Naive thymus-derived CD4-positive, alpha-beta T cell (primary cell): ENCODE measurements at regions not wholly inside any gene's neighbourhood (a gene's known extent, or its start where the extent isn't known, plus 50 kb on each side); places are given as distances from the start of the nearest gene placed in this dataset.
A peak's percentile ranks its signal among the peaks of the same experiment; 100 is the strongest.
"Not testable (repeated sequence)": the region's sequence is repeated elsewhere in the genome, so short reads cannot be mapped to it uniquely, and the experiment has no call there.

Source experiments
- ATAC-seq: fragments of 150-1000 bp; cut with Tn5 transposase; 2 replicates; pipeline ENCODE4 v1.10.0; 2021; ENCODE audit warnings: mild to moderate bottlenecking, moderate library complexity
- CTCF ChIA-PET: fragments of 350-600 bp; sonication (Branson Sonifier 250); formaldehyde crosslinking; loops from one replicate; lab custom pipeline; 2021; ENCODE audit warnings: antibody characterized with exemption; lab: Charles Lee
- POLR2A ChIA-PET: fragments of 350-600 bp; sonication (Branson Sonifier 250); formaldehyde crosslinking; loops from one replicate; lab custom pipeline; 2021; ENCODE audit warnings: antibody characterized with exemption, inconsistent platforms; lab: Charles Lee
- DNase-seq, 9 donors: peaks; one replicate each; pipeline versions ENCODE4 v3.0.0 to v3.0.0-alpha.2; 2020 to 2022; ENCODE audit warnings: mixed read lengths in 1 of 9
- H3K27ac ChIP-seq: one replicate; pipeline ENCODE4 v1.7.0; 2013; ENCODE audit warnings: mild to moderate bottlenecking, low read depth, low read length, moderate library complexity
- H3K27me3 ChIP-seq, 2 donors: one replicate each; pipeline ENCODE4 v1.7.0; 2013; ENCODE audit warnings: low read length in 2 of 2, mild to moderate bottlenecking in 2 of 2, moderate library complexity in 2 of 2; ENCODE audit not compliant: control insufficient read depth in 2 of 2, insufficient read depth in 2 of 2
- H3K36me3 ChIP-seq, 3 experiments: 1 replicate in 2 of 3; 2 replicates in 1 of 3; pipeline ENCODE4 v1.7.0; 2013; ENCODE audit warnings: low read length in 3 of 3, mild to moderate bottlenecking in 3 of 3, moderate library complexity in 1 of 3; ENCODE audit not compliant: insufficient read depth in 3 of 3, control insufficient read depth in 2 of 3
- H3K4me1 ChIP-seq, 2 donors: one replicate each; pipeline ENCODE4 v1.7.0; 2013; ENCODE audit warnings: low read length in 2 of 2, mild to moderate bottlenecking in 2 of 2, moderate library complexity in 1 of 2; ENCODE audit not compliant: control insufficient read depth in 2 of 2, insufficient read depth in 2 of 2
- H3K4me3 ChIP-seq: 2 replicates; pipeline ENCODE4 v1.7.0; 2013; ENCODE audit warnings: mild to moderate bottlenecking, low read length
- H3K9me3 ChIP-seq, 3 experiments: 1 replicate in 2 of 3; 2 replicates in 1 of 3; pipeline ENCODE4 v1.7.0; 2013; ENCODE audit warnings: low read length in 3 of 3; ENCODE audit not compliant: control insufficient read depth in 2 of 3
- H3K27ac Mint-ChIP-seq, 9 donors: one replicate each; pipeline ENCODE4 v1.8.0; 2020 to 2022; ENCODE audit warnings: mixed read lengths in 9 of 9, mild to moderate bottlenecking in 8 of 9, moderate library complexity in 5 of 9, inconsistent platforms in 2 of 9
- H3K27me3 Mint-ChIP-seq, 5 donors: one replicate each; pipeline ENCODE4 v1.8.0; 2021 to 2022; ENCODE audit warnings: mixed read lengths in 5 of 5, mild to moderate bottlenecking in 1 of 5
- H3K36me3 Mint-ChIP-seq, 5 donors: one replicate each; pipeline ENCODE4 v1.8.0; 2020 to 2022; ENCODE audit warnings: mixed read lengths in 5 of 5, mild to moderate bottlenecking in 3 of 5, inconsistent platforms in 1 of 5
- H3K4me1 Mint-ChIP-seq, 7 donors: one replicate each; pipeline ENCODE4 v1.8.0; 2020 to 2022; ENCODE audit warnings: mixed read lengths in 7 of 7, mild to moderate bottlenecking in 3 of 7, inconsistent platforms in 1 of 7
- H3K4me3 Mint-ChIP-seq, 10 donors: one replicate each; pipeline ENCODE4 v1.8.0; 2020 to 2022; ENCODE audit warnings: mild to moderate bottlenecking in 10 of 10, mixed read lengths in 10 of 10, moderate library complexity in 6 of 10, inconsistent platforms in 2 of 10
- H3K9me3 Mint-ChIP-seq, 11 donors: one replicate each; pipeline ENCODE4 v1.8.0; 2020 to 2022; ENCODE audit warnings: mixed read lengths in 11 of 11, mild to moderate bottlenecking in 4 of 11, inconsistent platforms in 1 of 11, moderate library complexity in 1 of 11
- intact Hi-C, 2 donors: fragments of 100-400 bp; cut with micrococcal nuclease; formaldehyde crosslinking; loops; one replicate each; pipeline ENCODE4 v1.15.1; 2023

DNA sequence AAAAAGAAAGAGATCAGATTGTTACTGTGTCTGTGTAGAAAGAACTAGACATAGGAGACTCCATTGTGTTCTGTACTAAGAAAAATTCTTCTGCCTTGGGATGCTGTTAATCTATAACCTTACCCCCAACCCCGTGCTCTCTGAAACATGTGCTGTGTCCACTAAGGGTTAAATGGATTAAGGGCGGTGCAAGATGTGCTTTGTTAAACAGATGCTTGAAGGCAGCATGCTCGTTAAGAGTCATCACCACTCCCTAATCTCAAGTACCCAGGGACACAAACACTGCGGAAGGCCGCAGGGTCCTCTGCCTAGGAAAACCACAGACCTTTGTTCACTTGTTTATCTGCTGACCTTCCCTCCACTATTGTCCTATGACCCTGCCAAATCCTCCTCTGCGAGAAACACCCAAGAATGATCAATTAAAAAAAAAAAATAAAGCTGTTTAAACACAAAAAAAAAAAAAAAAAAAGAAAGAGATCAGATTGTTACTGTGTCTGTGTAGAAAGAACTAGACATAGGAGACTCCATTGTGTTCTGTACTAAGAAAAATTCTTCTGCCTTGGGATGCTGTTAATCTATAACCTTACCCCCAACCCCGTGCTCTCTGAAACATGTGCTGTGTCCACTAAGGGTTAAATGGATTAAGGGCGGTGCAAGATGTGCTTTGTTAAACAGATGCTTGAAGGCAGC, 58.6 kb downstream of the ANXA2R start:
- H3K27ac ChIP-seq, H3K4me1 ChIP-seq, H3K27me3 Mint-ChIP-seq, H3K27ac Mint-ChIP-seq, H3K9me3 ChIP-seq, H3K9me3 Mint-ChIP-seq, DNase-seq, intact Hi-C loops, H3K27me3 ChIP-seq, ATAC-seq, H3K4me3 Mint-ChIP-seq, H3K4me3 ChIP-seq: not testable (repeated sequence)
- POLR2A ChIA-PET, result interaction anchor here (0.6 to 2.6 kb wide), 3 partner anchors 11 to 503 kb away, joined by 3 to 19 read pairs (median 4); no protein-coding TSS in a partner anchor
- H3K36me3 Mint-ChIP-seq, result peaks cover 5 to 43% (median 30%) of the 10 kb centered on the region in 5 donors
- peaks cover 11 to 37% (median 30%) of the 10 kb centered on the region in 7 donors for H3K4me1 Mint-ChIP-seq
- CTCF ChIA-PET, result interaction anchor here (0.6 kb wide), 1 partner anchor 10 kb away, joined by 4 read pairs; no protein-coding TSS in a partner anchor
- peaks cover 0 to 12% (median 7%) of the 10 kb centered on the region in 3 experiments for H3K36me3 ChIP-seq

DNA sequence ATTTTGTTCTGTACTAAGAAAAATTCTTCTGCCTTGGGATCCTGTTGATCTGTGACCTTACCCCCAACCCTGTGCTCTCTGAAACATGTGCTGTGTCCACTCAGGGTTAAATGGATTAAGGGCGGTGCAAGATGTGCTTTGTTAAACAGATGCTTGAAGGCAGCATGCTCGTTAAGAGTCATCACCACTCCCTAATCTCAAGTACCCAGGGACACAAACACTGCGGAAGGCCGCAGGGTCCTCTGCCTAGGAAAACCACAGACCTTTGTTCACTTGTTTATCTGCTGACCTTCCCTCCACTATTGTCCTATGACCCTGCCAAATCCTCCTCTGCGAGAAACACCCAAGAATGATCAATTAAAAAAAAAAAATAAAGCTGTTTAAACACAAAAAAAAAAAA, 59.1 kb downstream of the ANXA2R start:
- H3K4me3 Mint-ChIP-seq, ATAC-seq, POLR2A ChIA-PET, H3K27me3 Mint-ChIP-seq, H3K4me1 ChIP-seq, H3K9me3 ChIP-seq, H3K27me3 ChIP-seq, DNase-seq, H3K9me3 Mint-ChIP-seq, H3K27ac Mint-ChIP-seq, H3K4me3 ChIP-seq, CTCF ChIA-PET, H3K27ac ChIP-seq, intact Hi-C loops: not testable (repeated sequence)
- Mint-ChIP-seq H3K4me1 (peaks cover 9 to 31% (median 25%) of the 10 kb centered on the region in 7 donors), H3K36me3 (peaks cover 5 to 38% (median 25%) of the 10 kb centered on the region in 5 donors)
- peaks cover 0 to 12% (median 7%) of the 10 kb centered on the region in 3 experiments for H3K36me3 ChIP-seq

DNA sequence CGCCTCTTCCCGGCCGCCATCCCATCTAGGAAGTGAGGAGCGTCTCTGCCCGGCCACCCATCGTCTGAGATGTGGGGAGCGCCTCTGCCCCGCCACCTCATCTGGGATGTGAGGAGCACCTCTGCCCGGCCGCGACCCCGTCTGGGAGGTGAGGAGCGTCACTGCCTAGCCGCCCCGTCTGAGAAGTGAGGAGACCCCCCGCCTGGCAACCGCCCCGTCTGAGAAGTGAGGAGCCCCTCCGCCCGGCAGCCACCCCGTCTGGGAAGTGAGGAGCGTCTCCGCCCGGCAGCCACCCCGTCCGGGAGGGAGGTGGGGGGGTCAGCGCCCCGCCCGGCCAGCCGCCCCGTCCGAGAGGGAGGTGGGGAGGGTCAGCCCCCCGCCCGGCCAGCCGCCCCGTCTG, 59.7 kb downstream of the ANXA2R start:
- POLR2A ChIA-PET, H3K27ac Mint-ChIP-seq, H3K27me3 ChIP-seq, intact Hi-C loops, H3K27ac ChIP-seq, H3K27me3 Mint-ChIP-seq, H3K4me3 Mint-ChIP-seq, H3K9me3 ChIP-seq, H3K4me1 ChIP-seq, DNase-seq, H3K9me3 Mint-ChIP-seq, H3K4me3 ChIP-seq, ATAC-seq, CTCF ChIA-PET: not testable (repeated sequence)
- H3K36me3 Mint-ChIP-seq, result peaks cover 4 to 35% (median 20%) of the 10 kb centered on the region in 5 donors
- H3K4me1 Mint-ChIP-seq, result peaks cover 3 to 25% (median 19%) of the 10 kb centered on the region in 7 donors
- peaks cover 0 to 10% (median 7%) of the 10 kb centered on the region in 3 experiments for H3K36me3 ChIP-seq

DNA sequence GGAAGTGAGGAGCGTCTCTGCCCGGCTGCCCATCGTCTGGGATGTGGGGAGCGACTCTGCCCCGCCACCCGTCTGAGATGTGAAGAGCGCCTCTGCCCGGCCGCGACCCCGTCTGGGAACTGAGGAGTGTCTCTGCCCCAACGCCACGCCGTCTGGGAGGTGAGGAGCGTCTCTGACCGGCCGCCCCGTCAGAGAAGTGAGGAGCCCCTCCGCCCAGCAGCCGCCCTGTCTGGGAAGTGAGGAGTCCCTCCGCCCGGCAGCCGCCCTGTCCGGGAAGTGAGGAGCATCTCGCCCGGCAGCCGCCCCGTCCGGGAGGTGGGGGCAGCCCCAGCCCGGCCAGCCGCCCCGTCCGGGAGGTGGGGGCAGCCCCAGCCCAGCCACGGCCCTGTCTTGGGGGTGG, 60.9 kb downstream of the ANXA2R start:
- H3K4me3 Mint-ChIP-seq, intact Hi-C loops, H3K4me3 ChIP-seq, H3K9me3 Mint-ChIP-seq, CTCF ChIA-PET, H3K27ac ChIP-seq, H3K4me1 ChIP-seq, H3K27me3 Mint-ChIP-seq, ATAC-seq, POLR2A ChIA-PET, H3K9me3 ChIP-seq, H3K27me3 ChIP-seq, DNase-seq, H3K36me3 ChIP-seq: not testable (repeated sequence)
- Mint-ChIP-seq H3K27ac (peak overlapping the region in 1 of 9 donors; percentile 12), H3K36me3 (peaks cover 4 to 32% (median 24%) of the 10 kb centered on the region in 5 donors), H3K4me1 (peaks cover 0 to 18% (median 10%) of the 10 kb centered on the region in 7 donors)

DNA sequence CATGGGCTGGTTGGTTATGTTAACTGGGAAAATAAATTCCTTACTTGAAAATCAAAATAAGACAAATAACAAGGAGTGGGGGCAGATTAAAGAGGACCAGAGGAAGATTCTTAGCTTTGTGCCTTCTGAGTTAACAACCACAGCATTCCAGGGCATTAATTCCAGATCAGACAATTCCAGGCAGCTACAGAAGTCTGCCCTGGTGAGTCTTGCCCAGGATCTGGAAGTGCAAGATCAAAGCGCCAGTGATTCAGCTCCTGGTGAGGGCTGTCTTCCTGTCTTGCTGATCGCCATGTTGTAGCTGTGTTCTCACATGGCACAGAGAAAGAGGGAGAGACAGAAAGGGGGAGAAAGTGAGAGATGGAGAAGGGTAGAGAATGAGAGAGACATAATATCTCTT, 65.6 kb downstream of the ANXA2R start:
- ATAC-seq (no peak), DNase-seq (no peak)
- Mint-ChIP-seq H3K4me3 (no peak overlapping the region), H3K36me3 (peaks cover 4 to 38% (median 21%) of the 10 kb centered on the region in 5 donors), H3K4me1 (peaks cover 0 to 5% (median 0%) of the 10 kb centered on the region in 7 donors), H3K9me3 (no peaks in the 10 kb centered on the region), H3K27ac (no peak overlapping the region), H3K27me3 (no peaks in the 10 kb centered on the region)
- Histone ChIP-seq H3K36me3 (peaks cover 0 to 7% (median 0%) of the 10 kb centered on the region in 3 experiments), H3K27me3 (no peaks in the 10 kb centered on the region), H3K9me3 (no peaks in the 10 kb centered on the region), H3K4me3 (no peak overlapping the region), H3K4me1 (no peaks in the 10 kb centered on the region), H3K27ac (no peak overlapping the region)
- ChIA-PET POLR2A (interaction anchor here (0.9 to 1.1 kb wide), 2 partner anchors 20 to 27 kb away, joined by 3 read pairs; no protein-coding TSS in a partner anchor), CTCF (interaction anchor here (0.5 to 0.7 kb wide), 2 partner anchors 14 to 62 kb away, joined by 3 to 5 read pairs; no protein-coding TSS in a partner anchor)
- intact Hi-C loops, result no loop called here

DNA sequence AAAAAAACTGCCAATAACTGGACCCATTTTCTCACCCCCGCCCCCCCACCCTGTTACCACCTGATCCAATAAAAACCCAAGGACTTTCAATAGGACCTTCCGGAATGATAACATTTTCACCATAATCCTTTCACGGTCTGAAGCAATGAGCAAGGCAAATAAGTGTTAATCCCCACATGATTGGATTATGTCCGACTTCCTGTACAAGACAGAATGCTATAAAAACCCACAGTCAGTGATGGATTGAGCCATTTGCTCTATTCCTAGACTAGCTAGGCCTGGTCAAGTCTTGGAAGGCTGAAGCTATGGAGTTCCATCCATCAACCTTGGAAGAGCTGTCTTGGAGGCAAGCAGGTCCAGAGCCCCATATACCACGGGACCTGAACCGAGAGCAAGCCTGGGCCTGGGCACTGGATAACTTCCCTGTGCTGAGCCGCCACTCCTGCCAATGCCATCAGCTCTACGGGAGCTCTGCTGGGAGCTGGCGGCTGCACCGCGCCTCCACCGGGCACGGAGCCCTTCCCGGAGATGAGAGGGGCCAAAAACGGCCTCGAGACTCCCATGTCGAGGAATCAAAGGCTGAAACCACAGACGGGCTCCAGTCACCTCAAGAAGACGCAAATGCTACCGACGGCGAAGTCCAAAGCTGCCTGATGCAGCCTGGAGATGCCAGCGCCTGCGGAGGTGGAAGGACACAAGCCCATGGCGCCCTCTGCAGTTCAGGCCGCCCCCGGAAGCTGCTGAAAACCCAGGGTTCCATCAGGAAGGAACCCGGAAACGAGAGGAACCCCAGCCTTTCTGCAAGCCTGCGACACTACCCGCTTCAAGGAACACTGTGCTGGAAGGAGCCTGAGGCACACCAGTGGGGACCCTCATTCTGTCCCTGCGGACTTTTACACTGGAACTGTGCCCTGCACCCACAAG, 69.2 kb downstream of the ANXA2R start:
- no peak overlapping the region for H3K27ac ChIP-seq
- CTCF ChIA-PET, result interaction anchor here (0.6 to 1.5 kb wide), 3 partner anchors 20 to 67 kb away, joined by 3 to 5 read pairs (median 5); no protein-coding TSS in a partner anchor
- no peak for DNase-seq
- Mint-ChIP-seq H3K4me1 (peaks cover 0 to 7% (median 5%) of the 10 kb centered on the region in 7 donors), H3K27me3 (no peaks in the 10 kb centered on the region), H3K27ac (peak overlapping the region in 2 of 9 donors; percentile 14 to 21), H3K4me3 (no peak overlapping the region), H3K9me3 (peaks cover 0 to 2% (median 0%) of the 10 kb centered on the region in 11 donors), H3K36me3 (peaks cover 4 to 37% (median 15%) of the 10 kb centered on the region in 5 donors)
- no peaks in the 10 kb centered on the region for H3K27me3 ChIP-seq
- intact Hi-C loops, result no loop called here
- peaks cover 0 to 6% of the 10 kb centered on the region in 2 donors for H3K4me1 ChIP-seq
- H3K9me3 ChIP-seq, result no peaks in the 10 kb centered on the region
- POLR2A ChIA-PET, result interaction anchor here (0.5 to 2.0 kb wide), 6 partner anchors 10 to 70 kb away, joined by 3 to 5 read pairs (median 4); no protein-coding TSS in a partner anchor
- no peak for ATAC-seq
- H3K36me3 ChIP-seq, result peaks cover 0 to 7% (median 0%) of the 10 kb centered on the region in 3 experiments
- H3K4me3 ChIP-seq, result no peak overlapping the region
